GM23338 (cell line): ENCODE measurements at regions not wholly inside any gene's neighbourhood (a gene's known extent, or its start where the extent isn't known, plus 50 kb on each side); places are given as distances from the start of the nearest gene placed in this dataset.

ENCODE experiments used
- CREB1 ChIP-seq: fragments of 250-450 bp; sonication (Bioruptor Pico); IDR thresholded peaks from 2 replicates; pipeline ENCODE4 v1.5.0; 2020; ENCODE audit warnings: low read depth, mild to moderate bottlenecking, moderate library complexity
- CTCF ChIP-seq, 2 experiments: fragments of 200-600 bp in 1 of 2; sonication (generic) in 1 of 2; conservative IDR thresholded peaks; 2 replicates each; pipeline versions ENCODE4 v1.5.1 to v1.6.1; 2016 to 2017; ENCODE audit warnings: antibody characterized with exemption in 2 of 2, low read depth in 2 of 2, mild to moderate bottlenecking in 2 of 2, moderate library complexity in 1 of 2
- ETS1 ChIP-seq: IDR thresholded peaks from 2 replicates; pipeline ENCODE4 v1.6.1; 2016; ENCODE audit warnings: antibody characterized with exemption
- EZH2 ChIP-seq: fragments of 200-600 bp; sonication (generic); IDR thresholded peaks from one replicate; pipeline ENCODE4 v1.8.0; 2017; ENCODE audit warnings: antibody characterized with exemption, mild to moderate bottlenecking, low read depth; ENCODE audit not compliant: unreplicated experiment
- EZH2phosphoT487 ChIP-seq: fragments of 200-600 bp; sonication (generic); IDR thresholded peaks from one replicate; pipeline ENCODE4 v1.8.1; 2018; ENCODE audit warnings: antibody characterized with exemption; ENCODE audit not compliant: unreplicated experiment
- JUNB ChIP-seq: IDR thresholded peaks from one replicate; pipeline ENCODE4 v1.6.1; 2016; ENCODE audit warnings: antibody characterized with exemption; ENCODE audit not compliant: unreplicated experiment
- POLR2AphosphoS5 ChIP-seq: IDR thresholded peaks from 2 replicates; pipeline ENCODE4 v1.6.1; 2016; ENCODE audit warnings: antibody characterized with exemption, low read depth
- REST ChIP-seq: IDR thresholded peaks from one replicate; pipeline ENCODE4 v1.6.1; 2018; ENCODE audit warnings: antibody characterized with exemption; ENCODE audit not compliant: unreplicated experiment
- ZNF114 ChIP-seq: fragments of 250-450 bp; sonication (Bioruptor Pico); IDR thresholded peaks from 2 replicates; pipeline ENCODE4 v1.5.0; 2020; ENCODE audit warnings: mild to moderate bottlenecking, moderate library complexity

- no peak for TF ChIP-seq POLR2AphosphoS5
- TF ChIP-seq CTCF (conservative IDR thresholded peaks at IDR 0.05; ENCODE audit: low read depth in 2 of 2): no peak
- TF ChIP-seq EZH2: no peak
- TF ChIP-seq ETS1: no peak
- no peak for TF ChIP-seq EZH2phosphoT487
- no peak for TF ChIP-seq REST
- TF ChIP-seq JUNB: no peak
- TF ChIP-seq CREB1 (CRISPR knock-in tag): no peak
- TF ChIP-seq ZNF114 (CRISPR knock-in tag): no peak
These were observed 1094.0 kb upstream of the KLHL29 start for GRCh38 chr2:22290909-22291473.
